ENCODE measurements at regions not wholly inside any gene's neighbourhood (a gene's known extent, or its start where the extent isn't known, plus 50 kb on each side); places are given as distances from the start of the nearest gene placed in this dataset.

GRCh38 chr6:145112711-145113148 lies 622.6 kb downstream of the EPM2A start:
- Mint-ChIP-seq H3K4me3 (ENCODE audit: unreplicated experiment) (no peak overlapping the region), H3K9me3 (ENCODE audit: unreplicated experiment) (peaks cover 7% of the 10 kb centered on the region), H3K27ac (ENCODE audit: unreplicated experiment) (no peak overlapping the region), H3K27me3 (ENCODE audit: insufficient read depth, unreplicated experiment) (peaks cover 5% of the 10 kb centered on the region), H3K36me3 (ENCODE audit: insufficient read depth, unreplicated experiment) (no peaks in the 10 kb centered on the region), H3K4me1 (ENCODE audit: low read depth, unreplicated experiment) (no peaks in the 10 kb centered on the region)
- no TSS peak for BruUV-seq (replicated peaks)
- no peaks in the 10 kb centered on the region for H3K4me1 ChIP-seq
- no peaks in the 10 kb centered on the region for H3K9me3 ChIP-seq
- H3K4me3 ChIP-seq (ENCODE audit: low read depth, low read length) = no peak overlapping the region
- DNase-seq = no peak
- no peaks in the 10 kb centered on the region for H3K36me3 ChIP-seq (ENCODE audit: control insufficient read depth, insufficient read depth, low read length)
- POLR2A ChIA-PET = no interaction called here
- H3K27me3 ChIP-seq (replicated peaks; ENCODE audit: control insufficient read depth, insufficient read depth, low read length) = no peaks in the 10 kb centered on the region
- TF ChIP-seq, protein P1, sequence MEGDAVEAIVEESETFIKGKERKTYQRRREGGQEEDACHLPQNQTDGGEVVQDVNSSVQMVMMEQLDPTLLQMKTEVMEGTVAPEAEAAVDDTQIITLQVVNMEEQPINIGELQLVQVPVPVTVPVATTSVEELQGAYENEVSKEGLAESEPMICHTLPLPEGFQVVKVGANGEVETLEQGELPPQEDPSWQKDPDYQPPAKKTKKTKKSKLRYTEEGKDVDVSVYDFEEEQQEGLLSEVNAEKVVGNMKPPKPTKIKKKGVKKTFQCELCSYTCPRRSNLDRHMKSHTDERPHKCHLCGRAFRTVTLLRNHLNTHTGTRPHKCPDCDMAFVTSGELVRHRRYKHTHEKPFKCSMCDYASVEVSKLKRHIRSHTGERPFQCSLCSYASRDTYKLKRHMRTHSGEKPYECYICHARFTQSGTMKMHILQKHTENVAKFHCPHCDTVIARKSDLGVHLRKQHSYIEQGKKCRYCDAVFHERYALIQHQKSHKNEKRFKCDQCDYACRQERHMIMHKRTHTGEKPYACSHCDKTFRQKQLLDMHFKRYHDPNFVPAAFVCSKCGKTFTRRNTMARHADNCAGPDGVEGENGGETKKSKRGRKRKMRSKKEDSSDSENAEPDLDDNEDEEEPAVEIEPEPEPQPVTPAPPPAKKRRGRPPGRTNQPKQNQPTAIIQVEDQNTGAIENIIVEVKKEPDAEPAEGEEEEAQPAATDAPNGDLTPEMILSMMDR (IDR thresholded peaks at IDR 0.05; ENCODE audit: insufficient read depth in 1 of 2, low read depth in 1 of 2, low read length in 1 of 2, severe bottlenecking in 1 of 2, unreplicated experiment in 1 of 2) = no peak
- intact Hi-C loops (cut with micrococcal nuclease; ENCODE audit: unreplicated experiment) = no loop called here
- CTCF ChIA-PET = no interaction called here

DNA sequence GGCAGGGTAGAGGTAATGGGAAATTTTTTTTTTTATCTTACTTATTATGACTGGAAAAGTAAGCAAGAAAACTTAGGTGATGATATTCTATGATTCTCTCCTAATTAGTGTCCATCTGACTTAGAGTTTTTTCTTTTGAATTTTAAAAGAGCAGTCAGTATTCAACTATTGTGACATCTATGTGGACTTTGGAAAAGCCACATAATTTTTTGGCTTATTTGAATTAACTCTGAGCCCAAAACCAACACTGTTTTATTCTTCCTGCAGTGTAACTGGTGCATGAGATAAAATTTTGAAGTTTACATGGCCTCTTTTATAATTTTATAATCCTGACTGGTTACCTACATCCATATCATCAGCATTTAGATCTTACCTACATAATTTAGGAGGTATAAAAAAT lies 619.7 kb downstream of the EPM2A start:
- Mint-ChIP-seq H3K36me3 (ENCODE audit: insufficient read depth, unreplicated experiment) (no peaks in the 10 kb centered on the region), H3K27me3 (ENCODE audit: insufficient read depth, unreplicated experiment) (peaks cover 3% of the 10 kb centered on the region), H3K4me1 (ENCODE audit: low read depth, unreplicated experiment) (no peaks in the 10 kb centered on the region), H3K27ac (ENCODE audit: unreplicated experiment) (no peak overlapping the region), H3K9me3 (ENCODE audit: unreplicated experiment) (no peaks in the 10 kb centered on the region), H3K4me3 (ENCODE audit: unreplicated experiment) (no peak overlapping the region)
- TF ChIP-seq, protein P1 (IDR thresholded peaks at IDR 0.05; ENCODE audit: insufficient read depth in 1 of 2, low read depth in 1 of 2, low read length in 1 of 2, severe bottlenecking in 1 of 2, unreplicated experiment in 1 of 2) = no peak
- Histone ChIP-seq H3K9me3 (no peaks in the 10 kb centered on the region), H3K36me3 (ENCODE audit: control insufficient read depth, insufficient read depth, low read length) (no peaks in the 10 kb centered on the region), H3K4me1 (0 out of 2 replicates have a peak, but pooled peaks cover 8% of the 10 kb centered on the region), H3K27me3 (replicated peaks; ENCODE audit: control insufficient read depth, insufficient read depth, low read length) (no peaks in the 10 kb centered on the region), H3K4me3 (ENCODE audit: low read depth, low read length) (no peak overlapping the region)
- intact Hi-C loops (cut with micrococcal nuclease; ENCODE audit: unreplicated experiment) = loop anchor here (5.0 kb wide), 1 partner anchor 97 kb away; no protein-coding TSS in a partner anchor
- no TSS peak for BruUV-seq (replicated peaks)
- POLR2A ChIA-PET = no interaction called here
- CTCF ChIA-PET = no interaction called here
- no peak for DNase-seq

DNA sequence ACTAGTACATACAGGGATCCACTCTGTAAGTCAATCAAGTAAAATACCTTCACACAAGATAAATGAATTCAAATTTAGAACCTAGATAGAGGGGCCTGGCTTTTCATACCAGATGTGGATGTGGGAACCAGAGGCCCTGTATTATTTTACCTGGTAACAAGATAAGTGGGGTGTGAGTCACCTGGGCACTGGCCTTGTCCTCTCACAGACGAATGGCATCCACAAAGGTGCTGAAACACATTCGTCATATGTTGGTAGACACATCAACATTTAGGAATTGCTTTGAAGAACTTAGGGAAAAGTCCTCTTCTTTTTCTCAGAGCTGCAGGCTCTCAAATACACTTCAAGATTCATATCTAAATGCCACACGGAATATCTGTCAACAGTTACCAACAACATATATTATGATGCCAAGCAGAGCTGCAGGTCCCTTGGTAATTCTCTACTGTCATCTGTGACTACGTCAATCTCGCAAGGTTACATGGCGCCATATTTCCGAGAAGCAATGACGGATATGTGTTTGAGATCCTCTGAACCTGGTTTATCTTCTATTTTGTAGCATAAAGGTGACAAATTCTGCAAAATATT lies 618.6 kb downstream of the EPM2A start:
- POLR2A ChIA-PET = no interaction called here
- H3K27me3 Mint-ChIP-seq (ENCODE audit: insufficient read depth, unreplicated experiment) = peaks cover 3% of the 10 kb centered on the region
- BruUV-seq (replicated peaks) = no TSS peak
- H3K4me1 Mint-ChIP-seq (ENCODE audit: low read depth, unreplicated experiment) = no peaks in the 10 kb centered on the region
- TF ChIP-seq, protein P1 (IDR thresholded peaks at IDR 0.05; ENCODE audit: insufficient read depth in 1 of 2, low read depth in 1 of 2, low read length in 1 of 2, severe bottlenecking in 1 of 2, unreplicated experiment in 1 of 2) = no peak
- no peaks in the 10 kb centered on the region for H3K27me3 ChIP-seq (replicated peaks; ENCODE audit: control insufficient read depth, insufficient read depth, low read length)
- H3K4me3 Mint-ChIP-seq (ENCODE audit: unreplicated experiment) = no peak overlapping the region
- no peaks in the 10 kb centered on the region for H3K9me3 Mint-ChIP-seq (ENCODE audit: unreplicated experiment)
- intact Hi-C loops (cut with micrococcal nuclease; ENCODE audit: unreplicated experiment) = loop anchor here (5.0 kb wide), 1 partner anchor 96 kb away; no protein-coding TSS in a partner anchor
- CTCF ChIA-PET = no interaction called here
- no peak overlapping the region for H3K27ac Mint-ChIP-seq (ENCODE audit: unreplicated experiment)
- H3K36me3 Mint-ChIP-seq (ENCODE audit: insufficient read depth, unreplicated experiment) = no peaks in the 10 kb centered on the region
- no peaks in the 10 kb centered on the region for H3K9me3 ChIP-seq
- 0 out of 2 replicates have a peak, but pooled peaks cover 8% of the 10 kb centered on the region for H3K4me1 ChIP-seq
- no peak for DNase-seq
- H3K36me3 ChIP-seq (ENCODE audit: control insufficient read depth, insufficient read depth, low read length) = no peaks in the 10 kb centered on the region
- no peak overlapping the region for H3K4me3 ChIP-seq (ENCODE audit: low read depth, low read length)
